H1 (cell line): ENCODE measurements at regions not wholly inside any gene's neighbourhood (a gene's known extent, or its start where the extent isn't known, plus 50 kb on each side); places are given as distances from the start of the nearest gene placed in this dataset.

Experiments used
- CTCF ChIA-PET: fragments of 300-600 bp; sonication (Branson Sonifier 250); formaldehyde crosslinking; loops from one replicate; lab custom pipeline; 2021; ENCODE audit not compliant: partially characterized antibody; lab: Charles Lee
- POLR2A ChIA-PET: fragments of 300-600 bp; sonication (Branson Sonifier 250); formaldehyde crosslinking; loops from one replicate; lab custom pipeline; 2021; ENCODE audit warnings: inconsistent platforms; ENCODE audit not compliant: partially characterized antibody; lab: Charles Lee
- DNase-seq, 2 experiments: peaks; one replicate each; pipeline versions ENCODE4 v3.0.0 to v3.0.0-alpha.2; 2010 to 2022; ENCODE audit warnings: low spot score in 2 of 2, low read depth in 1 of 2, mixed read lengths in 1 of 2
- FAIRE-seq: peaks from 2 replicates; lab custom pipeline; 2011; peaks lifted over from hg19 to GRCh38; lab: Jason Lieb, UNC
- H2AFZ ChIP-seq: 2 replicates; pipeline ENCODE4 v1.8.1; 2012; ENCODE audit warnings: low read length, inconsistent platforms
- H2AK5ac ChIP-seq: 2 replicates; pipeline ENCODE4 v1.6.1; 2013; ENCODE audit warnings: low read depth, low read length
- H2BK120ac ChIP-seq: replicated peaks from 2 replicates; pipeline ENCODE3; 2013; ENCODE audit warnings: low read depth, low read length, inconsistent platforms
- H2BK12ac ChIP-seq: 2 replicates; pipeline ENCODE4 v1.6.1; 2013; ENCODE audit warnings: low read depth, low read length
- H2BK15ac ChIP-seq: 2 replicates; pipeline ENCODE4 v1.6.1; 2013; ENCODE audit warnings: low read length
- H2BK20ac ChIP-seq: 2 replicates; pipeline ENCODE4 v1.6.1; 2013; ENCODE audit warnings: low read length
- H2BK5ac ChIP-seq: 2 replicates; pipeline ENCODE4 v1.6.1; 2013; ENCODE audit warnings: low read depth, low read length
- H3K14ac ChIP-seq: 2 replicates; pipeline ENCODE4 v1.6.1; 2013; ENCODE audit warnings: inconsistent platforms; ENCODE audit not compliant: insufficient read length
- H3K18ac ChIP-seq: 2 replicates; pipeline ENCODE4 v1.6.1; 2013; ENCODE audit warnings: low read length; ENCODE audit errors: extremely low read depth
- H3K23ac ChIP-seq: 2 replicates; pipeline ENCODE4 v1.6.1; 2013; ENCODE audit warnings: inconsistent platforms; ENCODE audit not compliant: insufficient read length
- H3K23me2 ChIP-seq: 2 replicates; pipeline ENCODE4 v1.6.1; 2013; ENCODE audit warnings: low read depth, low read length
- H3K27ac ChIP-seq: 2 replicates; pipeline ENCODE4 v1.6.1; 2011; ENCODE audit warnings: low read depth, low read length, inconsistent platforms
- H3K27me3 ChIP-seq, 4 experiments: replicated peaks in 1 of 4; 1 replicate in 1 of 4; 2 replicates in 3 of 4; pipeline versions ENCODE4 v1.6.1 to v1.8.1; 2011 to 2013; ENCODE audit warnings: low read length in 3 of 4, mild to moderate bottlenecking in 3 of 4, inconsistent platforms in 2 of 4, mixed read lengths in 2 of 4, moderate library complexity in 1 of 4; ENCODE audit not compliant: control insufficient read depth in 3 of 4, insufficient read depth in 3 of 4; ENCODE audit errors: extremely low read depth in 1 of 4
- H3K36me3 ChIP-seq, 4 experiments: 2 replicates each; pipeline versions ENCODE4 v1.6.1 to v1.8.1; 2011 to 2013; ENCODE audit warnings: mild to moderate bottlenecking in 4 of 4, low read length in 3 of 4, moderate library complexity in 2 of 4, control low read depth in 1 of 4, inconsistent platforms in 1 of 4; ENCODE audit not compliant: insufficient read depth in 4 of 4, control insufficient read depth in 2 of 4
- H3K4ac ChIP-seq: replicated peaks from 2 replicates; pipeline ENCODE3; 2013; ENCODE audit warnings: low read length, low read depth, mixed read lengths, inconsistent platforms; ENCODE audit not compliant: insufficient read length
- H3K4me1 ChIP-seq, 4 experiments: replicated peaks in 1 of 4; 1 replicate in 1 of 4; 2 replicates in 3 of 4; pipeline versions ENCODE4 v1.6.1 to v1.8.1; 2011 to 2013; ENCODE audit warnings: low read length in 3 of 4, inconsistent platforms in 2 of 4, mixed read lengths in 1 of 4; ENCODE audit not compliant: insufficient read depth in 4 of 4, control insufficient read depth in 3 of 4
- H3K4me2 ChIP-seq, 2 experiments: 2 replicates each; pipeline versions ENCODE4 v1.6.1 to v1.8.1; 2011 to 2013; ENCODE audit warnings: low read depth in 2 of 2, low read length in 2 of 2, control low read depth in 1 of 2, inconsistent platforms in 1 of 2, mild to moderate bottlenecking in 1 of 2; ENCODE audit not compliant: insufficient read depth in 1 of 2
- H3K4me3 ChIP-seq, 4 experiments: fragments of 200-600, 300-600 bp in 1 of 4; sonication (generic), shearing (Covaris generic), sonication (Bioruptor Twin) in 1 of 4; 2 replicates each; pipeline versions ENCODE4 v1.5.1 to v1.8.1; 2011 to 2016; ENCODE audit warnings: low read length in 4 of 4, low read depth in 3 of 4, control low read depth in 2 of 4, inconsistent platforms in 2 of 4, mild to moderate bottlenecking in 2 of 4, mixed read lengths in 1 of 4, moderate library complexity in 1 of 4; ENCODE audit not compliant: insufficient read depth in 2 of 4; ENCODE audit errors: extremely low read depth in 1 of 4
- H3K56ac ChIP-seq: replicated peaks from 2 replicates; pipeline ENCODE3; 2013; ENCODE audit warnings: low read depth, mild to moderate bottlenecking, mixed read lengths, low read length, inconsistent platforms; ENCODE audit not compliant: insufficient read length
- H3K79me1 ChIP-seq: 2 replicates; pipeline ENCODE4 v1.6.1; 2013; ENCODE audit warnings: low read depth, low read length, control low read depth
- H3K79me2 ChIP-seq, 2 experiments: 2 replicates each; pipeline versions ENCODE4 v1.6.1 to v1.8.1; 2012 to 2013; ENCODE audit warnings: low read length in 2 of 2, mild to moderate bottlenecking in 2 of 2, inconsistent platforms in 1 of 2; ENCODE audit not compliant: insufficient read depth in 2 of 2, control insufficient read depth in 1 of 2
- H3K9ac ChIP-seq, 4 experiments: replicated peaks in 1 of 4; 1 replicate in 1 of 4; 2 replicates in 3 of 4; pipeline versions ENCODE4 v1.6.1 to v1.8.1; 2011 to 2013; ENCODE audit warnings: low read depth in 3 of 4, low read length in 3 of 4, control low read depth in 2 of 4, mild to moderate bottlenecking in 2 of 4, moderate library complexity in 2 of 4, inconsistent platforms in 1 of 4; ENCODE audit errors: extremely low read depth in 1 of 4
- H3K9me3 ChIP-seq, 2 experiments: 2 replicates each; pipeline versions ENCODE4 v1.6.1 to v1.8.1; 2012 to 2013; ENCODE audit warnings: mild to moderate bottlenecking in 2 of 2, moderate library complexity in 2 of 2, control low read depth in 1 of 2, inconsistent platforms in 1 of 2, low read depth in 1 of 2, low read length in 1 of 2, mixed read lengths in 1 of 2; ENCODE audit not compliant: insufficient read depth in 2 of 2
- H4K20me1 ChIP-seq, 2 experiments: replicated peaks in 1 of 2; 2 replicates each; pipeline versions ENCODE3 to v1.8.1; 2011 to 2013; ENCODE audit warnings: inconsistent platforms in 2 of 2, low read length in 2 of 2, mild to moderate bottlenecking in 1 of 2; ENCODE audit not compliant: insufficient read depth in 2 of 2, control insufficient read depth in 1 of 2
- H4K5ac ChIP-seq: 2 replicates; pipeline ENCODE4 v1.6.1; 2013; ENCODE audit warnings: low read length, low read depth, mixed read lengths, inconsistent platforms; ENCODE audit not compliant: insufficient read length
- H4K8ac ChIP-seq: 2 replicates; pipeline ENCODE4 v1.8.0; 2013; ENCODE audit warnings: mild to moderate bottlenecking, moderate library complexity, low read length, inconsistent platforms; ENCODE audit not compliant: insufficient read depth; ENCODE audit errors: extremely low read depth
- H4K91ac ChIP-seq: replicated peaks from 2 replicates; pipeline ENCODE3; 2013; ENCODE audit warnings: low read length, mixed read lengths, inconsistent platforms; ENCODE audit not compliant: insufficient read length
- CHD1 ChIP-seq: IDR thresholded peaks from 2 replicates; pipeline ENCODE4 v1.6.1; 2012; ENCODE audit warnings: low read depth, low read length, improper control_type of control experiment
- EP300 ChIP-seq, 2 experiments: IDR thresholded peaks; 1 replicate in 1 of 2; 2 replicates in 1 of 2; pipeline ENCODE4 v1.6.1; 2011 to 2012; ENCODE audit warnings: low read depth in 2 of 2, low read length in 2 of 2, mild to moderate bottlenecking in 2 of 2, borderline replicate concordance in 1 of 2, inconsistent platforms in 1 of 2, moderate library complexity in 1 of 2
- PHF8 ChIP-seq: fragments of 200-600 bp; sonication (generic); conservative IDR thresholded peaks from 2 replicates; pipeline ENCODE4 v1.7.1; 2012; ENCODE audit warnings: low read depth, mild to moderate bottlenecking, inconsistent platforms, low read length, moderate library complexity
- POLR2AphosphoS5 ChIP-seq: IDR thresholded peaks from 2 replicates; pipeline ENCODE4 v1.6.1; 2011; ENCODE audit warnings: low read depth, low read length
- POU5F1 ChIP-seq: IDR thresholded peaks from 2 replicates; pipeline ENCODE4 v1.6.1; 2011; ENCODE audit warnings: low read depth, mild to moderate bottlenecking, low read length, moderate library complexity
- WGBS, 2 experiments: shearing (Covaris generic) in 1 of 2; methylation state at CpG; one replicate each; pipeline versions ENCODE4 v1.1.6 to v1.1.7; 2013 to 2015; ENCODE audit warnings: low lambda C conversion rate in 2 of 2, mixed read lengths in 2 of 2, inconsistent platforms in 1 of 2, low coverage in 1 of 2, missing lambda C conversion rate in 1 of 2; ENCODE audit not compliant: insufficient replicate concordance in 2 of 2, insufficient coverage in 1 of 2, insufficient read length in 1 of 2; ENCODE audit errors: extremely low coverage in 1 of 2, missing lambda C conversion rate in 1 of 2; 5-methylcytosine and 5-hydroxymethylcytosine counted together
- TF ChIP-seq, protein P1 (sequence below): IDR thresholded peaks from 2 replicates; pipeline ENCODE4 v1.6.1; 2012; ENCODE audit warnings: low read length, inconsistent platforms
- TF ChIP-seq, protein P2 (sequence below), 3 experiments: IDR thresholded peaks; 1 replicate in 2 of 3; 2 replicates in 1 of 3; pipeline versions ENCODE4 v1.5.1 to v1.6.1; 2011; ENCODE audit warnings: low read length in 3 of 3, mild to moderate bottlenecking in 3 of 3, inconsistent platforms in 2 of 3, low read depth in 1 of 3, moderate library complexity in 1 of 3; ENCODE audit not compliant: insufficient read depth in 1 of 3; ENCODE audit errors: control extremely low read depth in 1 of 3

DNA sequence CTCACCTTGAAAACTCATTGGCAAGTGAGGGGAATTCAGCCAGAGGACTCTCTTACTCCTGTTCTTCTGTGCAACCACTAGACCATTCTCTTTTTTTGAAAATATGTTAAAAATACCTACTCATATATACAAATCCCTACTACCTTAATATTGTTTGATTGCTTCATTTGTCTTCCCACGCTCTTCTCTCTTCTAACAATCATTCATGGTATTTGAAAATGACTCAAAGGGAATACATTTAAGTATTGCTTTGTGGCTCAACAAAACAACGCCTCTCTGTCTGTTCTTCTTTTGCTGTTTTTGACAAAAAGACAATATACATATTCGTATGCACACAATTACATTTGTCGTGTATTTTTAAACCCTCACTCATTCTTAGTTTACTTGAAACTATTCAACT lies 589.4 kb downstream of the ANKRD50 start:
- FAIRE-seq (no peak), DNase-seq (no peak)
- no peaks in the 10 kb centered on the region for H3K36me3 ChIP-seq
- H3K27me3 ChIP-seq: no peaks in the 10 kb centered on the region
- no peak overlapping the region for H4K5ac ChIP-seq
- no peaks in the 10 kb centered on the region for H3K9me3 ChIP-seq
- no peak overlapping the region for H3K4me3 ChIP-seq
- H3K27ac ChIP-seq: no peak overlapping the region
- no peak overlapping the region for H3K56ac ChIP-seq
- H4K8ac ChIP-seq: no peak overlapping the region
- H4K20me1 ChIP-seq: no peaks in the 10 kb centered on the region
- no peaks in the 10 kb centered on the region for H3K79me1 ChIP-seq
- H3K9ac ChIP-seq: no peak overlapping the region
- H4K91ac ChIP-seq: no peak overlapping the region
- H3K79me2 ChIP-seq: no peaks in the 10 kb centered on the region
- no peak overlapping the region for H3K4me2 ChIP-seq
- ChIA-PET POLR2A (no interaction called here), CTCF (interaction anchor here (0.7 to 0.8 kb wide), 2 partner anchors 150 to 351 kb away, joined by 3 read pairs; no protein-coding TSS in a partner anchor)
- H3K23me2 ChIP-seq: no peaks in the 10 kb centered on the region
- no peak for TF ChIP-seq CHD1
- no peak for TF ChIP-seq POU5F1
- TF ChIP-seq, protein P1, sequence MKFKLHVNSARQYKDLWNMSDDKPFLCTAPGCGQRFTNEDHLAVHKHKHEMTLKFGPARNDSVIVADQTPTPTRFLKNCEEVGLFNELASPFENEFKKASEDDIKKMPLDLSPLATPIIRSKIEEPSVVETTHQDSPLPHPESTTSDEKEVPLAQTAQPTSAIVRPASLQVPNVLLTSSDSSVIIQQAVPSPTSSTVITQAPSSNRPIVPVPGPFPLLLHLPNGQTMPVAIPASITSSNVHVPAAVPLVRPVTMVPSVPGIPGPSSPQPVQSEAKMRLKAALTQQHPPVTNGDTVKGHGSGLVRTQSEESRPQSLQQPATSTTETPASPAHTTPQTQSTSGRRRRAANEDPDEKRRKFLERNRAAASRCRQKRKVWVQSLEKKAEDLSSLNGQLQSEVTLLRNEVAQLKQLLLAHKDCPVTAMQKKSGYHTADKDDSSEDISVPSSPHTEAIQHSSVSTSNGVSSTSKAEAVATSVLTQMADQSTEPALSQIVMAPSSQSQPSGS: no peak
- TF ChIP-seq, protein P2, sequence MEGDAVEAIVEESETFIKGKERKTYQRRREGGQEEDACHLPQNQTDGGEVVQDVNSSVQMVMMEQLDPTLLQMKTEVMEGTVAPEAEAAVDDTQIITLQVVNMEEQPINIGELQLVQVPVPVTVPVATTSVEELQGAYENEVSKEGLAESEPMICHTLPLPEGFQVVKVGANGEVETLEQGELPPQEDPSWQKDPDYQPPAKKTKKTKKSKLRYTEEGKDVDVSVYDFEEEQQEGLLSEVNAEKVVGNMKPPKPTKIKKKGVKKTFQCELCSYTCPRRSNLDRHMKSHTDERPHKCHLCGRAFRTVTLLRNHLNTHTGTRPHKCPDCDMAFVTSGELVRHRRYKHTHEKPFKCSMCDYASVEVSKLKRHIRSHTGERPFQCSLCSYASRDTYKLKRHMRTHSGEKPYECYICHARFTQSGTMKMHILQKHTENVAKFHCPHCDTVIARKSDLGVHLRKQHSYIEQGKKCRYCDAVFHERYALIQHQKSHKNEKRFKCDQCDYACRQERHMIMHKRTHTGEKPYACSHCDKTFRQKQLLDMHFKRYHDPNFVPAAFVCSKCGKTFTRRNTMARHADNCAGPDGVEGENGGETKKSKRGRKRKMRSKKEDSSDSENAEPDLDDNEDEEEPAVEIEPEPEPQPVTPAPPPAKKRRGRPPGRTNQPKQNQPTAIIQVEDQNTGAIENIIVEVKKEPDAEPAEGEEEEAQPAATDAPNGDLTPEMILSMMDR (IDR thresholded peaks at IDR 0.05; ENCODE audit: control extremely low read depth in 1 of 3, insufficient read depth in 1 of 3, low read depth in 1 of 3, low read length in 3 of 3): no peak
- TF ChIP-seq PHF8: no peak
- TF ChIP-seq EP300 (IDR thresholded peaks at IDR 0.05; ENCODE audit: borderline replicate concordance in 1 of 2, low read depth in 2 of 2, low read length in 2 of 2): no peak
- TF ChIP-seq POLR2AphosphoS5: no peak
- no peak overlapping the region for H3K23ac ChIP-seq
- no peak overlapping the region for H2BK12ac ChIP-seq
- H2BK5ac ChIP-seq: no peak overlapping the region
- no peaks in the 10 kb centered on the region for H3K4me1 ChIP-seq
- H2BK15ac ChIP-seq: no peak overlapping the region
- no peak overlapping the region for H2BK20ac ChIP-seq
- H3K14ac ChIP-seq: no peak overlapping the region
- no peak overlapping the region for H3K18ac ChIP-seq
- H2AK5ac ChIP-seq: no peak overlapping the region
- no peak overlapping the region for H3K4ac ChIP-seq
- no peak overlapping the region for H2AFZ ChIP-seq
- 90% methylated on average over 4 of the region's 4 CpGs; no CpG with 5 or more reads in 1 of the 2 experiments for WGBS, 2 experiments
- no peak overlapping the region for H2BK120ac ChIP-seq
